GM06990 (cell line): ENCODE measurements at regions not wholly inside any gene's neighbourhood (a gene's known extent, or its start where the extent isn't known, plus 50 kb on each side); places are given as distances from the start of the nearest gene placed in this dataset.

Experiments used
- DNase-seq: peaks from one replicate; pipeline ENCODE4 v3.0.0-alpha.2; 2011; ENCODE audit not compliant: insufficient read length; ENCODE audit errors: extremely low read depth
- H3K27me3 ChIP-seq: replicated peaks from 2 replicates; pipeline ENCODE4 v1.6.0; 2011; ENCODE audit warnings: low read length; ENCODE audit not compliant: control insufficient read depth, insufficient read depth
- H3K36me3 ChIP-seq: 2 replicates; pipeline ENCODE4 v1.5.1; 2011; ENCODE audit warnings: low read length; ENCODE audit not compliant: control insufficient read depth, insufficient read depth
- H3K4me3 ChIP-seq: replicated peaks from 2 replicates; pipeline ENCODE4 v1.5.1; 2011; ENCODE audit warnings: low read depth, mild to moderate bottlenecking, control low read depth, low read length
- CTCF ChIP-seq: IDR thresholded peaks from 2 replicates; pipeline ENCODE4 v1.5.1; 2011; ENCODE audit warnings: low read length, control low read depth, mild to moderate bottlenecking, inconsistent platforms; ENCODE audit not compliant: insufficient read depth, poor library complexity, severe bottlenecking

DNA sequence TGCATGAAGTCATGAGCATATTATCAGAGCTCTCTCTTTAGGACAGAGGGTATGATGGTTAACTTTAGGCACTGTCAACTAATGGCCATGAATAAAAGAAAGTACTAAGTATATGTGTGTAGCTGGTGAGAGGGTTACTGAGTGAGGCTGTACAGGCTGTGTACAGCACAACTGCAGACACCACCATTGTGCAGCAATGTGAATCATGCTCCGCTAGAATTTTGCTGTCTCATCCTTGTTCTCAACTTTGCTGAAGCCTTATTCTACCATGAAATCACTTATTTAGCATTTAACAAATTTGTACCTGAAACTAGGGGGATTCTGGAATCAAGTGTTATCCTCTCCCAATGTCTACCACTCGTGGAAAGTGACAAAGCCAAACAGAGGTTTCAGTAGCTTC, 414.9 kb downstream of the PLCL1 start:
- no peak for TF ChIP-seq CTCF
- H3K4me3 ChIP-seq = no peak overlapping the region
- no peaks in the 10 kb centered on the region; the same call in none of the 2 replicates for H3K27me3 ChIP-seq
- DNase-seq = no peak
- no peaks in the 10 kb centered on the region for H3K36me3 ChIP-seq

GRCh38 chr2:198214114-198214596, 409.8 kb downstream of the PLCL1 start:
- no peaks in the 10 kb centered on the region for H3K36me3 ChIP-seq
- no peak for TF ChIP-seq CTCF
- H3K27me3 ChIP-seq = no peaks in the 10 kb centered on the region; the same call in none of the 2 replicates
- DNase-seq = no peak
- no peak overlapping the region for H3K4me3 ChIP-seq

DNA sequence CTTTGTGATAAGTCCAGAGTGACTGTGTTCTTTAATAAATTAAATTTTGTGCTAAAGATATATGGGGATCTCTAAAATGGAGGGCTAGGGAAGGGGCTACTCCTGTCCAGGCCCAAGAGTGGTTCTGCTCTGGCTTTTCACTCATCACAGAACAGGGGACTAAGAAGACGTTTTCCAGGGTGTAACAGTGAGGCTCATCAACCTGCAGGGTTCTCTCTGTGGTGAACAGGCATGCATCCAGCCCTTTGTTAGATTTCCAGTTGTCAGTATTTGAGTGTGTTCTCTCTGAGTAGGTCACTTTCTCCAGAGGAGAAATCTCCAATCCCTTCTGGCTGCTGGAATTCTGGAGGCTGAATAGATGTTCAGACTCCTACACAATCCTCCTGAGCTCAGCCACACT, 408.9 kb downstream of the PLCL1 start:
- no peak for DNase-seq
- H3K36me3 ChIP-seq = no peaks in the 10 kb centered on the region
- no peak for TF ChIP-seq CTCF

GRCh38 chr2:198211706-198212105, 407.3 kb downstream of the PLCL1 start:
- no peak for DNase-seq
- TF ChIP-seq CTCF = no peak
- Histone ChIP-seq H3K36me3 (no peaks in the 10 kb centered on the region), H3K27me3 (no peaks in the 10 kb centered on the region; the same call in none of the 2 replicates), H3K4me3 (no peak overlapping the region)

More for the DNA sequence above, 408.9 kb downstream of the PLCL1 start:
- no peak overlapping the region for H3K4me3 ChIP-seq
- no peaks in the 10 kb centered on the region; the same call in none of the 2 replicates for H3K27me3 ChIP-seq

- H3K36me3 ChIP-seq = no peaks in the 10 kb centered on the region
- TF ChIP-seq CTCF = no peak
- no peak for DNase-seq
- no peaks in the 10 kb centered on the region for H3K27me3 ChIP-seq
- no peak overlapping the region for H3K4me3 ChIP-seq
These were observed 399.1 kb downstream of the PLCL1 start for GRCh38 chr2:198203336-198204069.
